GM13977 (cell line): ENCODE measurements at regions not wholly inside any gene's neighbourhood (a gene's known extent, or its start where the extent isn't known, plus 50 kb on each side); places are given as distances from the start of the nearest gene placed in this dataset.

Experiments used
- DNase-seq: peaks from one replicate; pipeline ENCODE4 v3.0.0; 2012; ENCODE audit warnings: low spot score
- CTCF ChIP-seq: IDR thresholded peaks from 2 replicates; pipeline ENCODE4 v1.5.1; 2012; ENCODE audit warnings: mild to moderate bottlenecking, control low read depth; ENCODE audit not compliant: insufficient read depth; ENCODE audit errors: extremely low read depth, missing control alignments
- in situ Hi-C: fragments of 300-500 bp; cut with MboI; formaldehyde crosslinking; loops from one replicate; pipeline ENCODE4 v1.12.0; 2022; ENCODE audit warnings: low sequenced_read_pairs, low pct_unique_long_range_greater_than_20kb, mixed read lengths, inconsistent platforms; ENCODE audit not compliant: unreplicated experiment

GRCh38 chr13:18953139-18953930 is 228.3 kb downstream of the TUBA3C start:
- TF ChIP-seq CTCF = no peak
- no peak for DNase-seq
- in situ Hi-C loops = no loop called here

- in situ Hi-C loops = no loop called here
- peak; percentile 8 for DNase-seq
- TF ChIP-seq CTCF = no peak
Measured at GRCh38 chr13:18952225-18953016, 229.2 kb downstream of the TUBA3C start.

- no peak for TF ChIP-seq CTCF
- DNase-seq = peak; percentile 8
- in situ Hi-C loops = no loop called here
Measured at GRCh38 chr13:18951412-18951811, 230.2 kb downstream of the TUBA3C start.

GRCh38 chr13:18949970-18950369 is 231.7 kb downstream of the TUBA3C start:
- DNase-seq = peak; percentile 13
- in situ Hi-C loops = no loop called here
- no peak for TF ChIP-seq CTCF

- DNase-seq = peak; percentile 9
- in situ Hi-C loops = no loop called here
- TF ChIP-seq CTCF = no peak
Measured at GRCh38 chr13:18949489-18949761, 232.2 kb downstream of the TUBA3C start.

GRCh38 chr13:18948664-18949488 is 232.7 kb downstream of the TUBA3C start:
- in situ Hi-C loops = no loop called here
- no peak for DNase-seq
- no peak for TF ChIP-seq CTCF
